GM23338 (cell line): ENCODE measurements at regions not wholly inside any gene's neighbourhood (a gene's known extent, or its start where the extent isn't known, plus 50 kb on each side); places are given as distances from the start of the nearest gene placed in this dataset.

Source experiments
- ATAC-seq: fragments of 200-7000 bp; cut with Tn5 transposase; 3 replicates; pipeline ENCODE4 v1.9.1; 2020
- DNase-seq: peaks from one replicate; pipeline ENCODE4 v3.0.0-alpha.2; 2015; ENCODE audit warnings: low spot score
- H2AFZ ChIP-seq: fragments of 200-600 bp; sonication (generic); 2 replicates; pipeline ENCODE4 v1.8.0; 2016; ENCODE audit warnings: antibody characterized with exemption, mild to moderate bottlenecking, moderate library complexity
- H3F3A ChIP-seq: fragments of 200-600 bp; sonication (generic); replicated peaks from 2 replicates; pipeline ENCODE4 v1.8.0; 2017; ENCODE audit warnings: antibody characterized with exemption, mixed run types, low read depth
- H3K27ac ChIP-seq: fragments of 200-600 bp; sonication (generic); 2 replicates; pipeline ENCODE4 v1.6.1; 2016; ENCODE audit warnings: low read depth
- H3K27me3 ChIP-seq: fragments of 200-600 bp; sonication (generic); 2 replicates; pipeline ENCODE4 v1.8.0; 2016; ENCODE audit warnings: mild to moderate bottlenecking, mixed run types, moderate library complexity; ENCODE audit not compliant: insufficient read depth
- H3K36me3 ChIP-seq: fragments of 200-600 bp; sonication (generic); 2 replicates; pipeline ENCODE4 v1.8.0; 2016; ENCODE audit warnings: mild to moderate bottlenecking; ENCODE audit not compliant: insufficient read depth
- H3K4me1 ChIP-seq: fragments of 200-600 bp; sonication (generic); 2 replicates; pipeline ENCODE4 v1.8.0; 2016; ENCODE audit warnings: mild to moderate bottlenecking, moderate library complexity; ENCODE audit not compliant: insufficient read depth
- H3K4me2 ChIP-seq: fragments of 200-600 bp; sonication (generic); 2 replicates; pipeline ENCODE4 v1.7.1; 2017; ENCODE audit warnings: mixed run types
- H3K4me3 ChIP-seq: fragments of 200-600 bp; sonication (generic); 2 replicates; pipeline ENCODE4 v1.6.1; 2016; ENCODE audit warnings: mixed run types
- H3K79me2 ChIP-seq: fragments of 200-600 bp; sonication (generic); replicated peaks from 2 replicates; pipeline ENCODE4 v1.8.0; 2017; ENCODE audit warnings: mild to moderate bottlenecking; ENCODE audit not compliant: insufficient read depth
- H3K9me2 ChIP-seq: fragments of 200-600 bp; sonication (generic); 2 replicates; pipeline ENCODE4 v1.8.0; 2017; ENCODE audit not compliant: insufficient read depth
- H4K20me1 ChIP-seq: fragments of 200-600 bp; sonication (generic); replicated peaks from 2 replicates; pipeline ENCODE4 v1.8.0; 2017; ENCODE audit warnings: mild to moderate bottlenecking; ENCODE audit not compliant: insufficient read depth
- H3K27ac Mint-ChIP-seq: 2 replicates; pipeline ENCODE4 v1.8.0; 2020; ENCODE audit warnings: inconsistent platforms, mild to moderate bottlenecking, moderate library complexity, mixed read lengths
- H3K27me3 Mint-ChIP-seq: 3 replicates; pipeline ENCODE4 v1.8.0; 2022; ENCODE audit warnings: low read depth, mild to moderate bottlenecking, moderate library complexity, mixed read lengths, inconsistent platforms; ENCODE audit not compliant: insufficient read depth, poor library complexity
- H3K36me3 Mint-ChIP-seq: 3 replicates; pipeline ENCODE4 v1.8.0; 2021; ENCODE audit warnings: low read depth, mild to moderate bottlenecking, inconsistent platforms, moderate library complexity, mixed read lengths
- H3K4me1 Mint-ChIP-seq: 3 replicates; pipeline ENCODE4 v1.8.0; 2020; ENCODE audit warnings: mild to moderate bottlenecking, inconsistent platforms, mixed read lengths
- H3K4me3 Mint-ChIP-seq: 3 replicates; pipeline ENCODE4 v1.8.0; 2021; ENCODE audit warnings: moderate library complexity, mild to moderate bottlenecking, inconsistent platforms, mixed read lengths
- H3K9me3 Mint-ChIP-seq: 3 replicates; pipeline ENCODE4 v1.8.0; 2020; ENCODE audit warnings: moderate library complexity, mild to moderate bottlenecking, inconsistent platforms, mixed read lengths
- CREB1 ChIP-seq: fragments of 250-450 bp; sonication (Bioruptor Pico); IDR thresholded peaks from 2 replicates; pipeline ENCODE4 v1.5.0; 2020; ENCODE audit warnings: low read depth, mild to moderate bottlenecking, moderate library complexity
- EZH2 ChIP-seq: fragments of 200-600 bp; sonication (generic); IDR thresholded peaks from one replicate; pipeline ENCODE4 v1.8.0; 2017; ENCODE audit warnings: antibody characterized with exemption, mild to moderate bottlenecking, low read depth; ENCODE audit not compliant: unreplicated experiment
- EZH2phosphoT487 ChIP-seq: fragments of 200-600 bp; sonication (generic); IDR thresholded peaks from one replicate; pipeline ENCODE4 v1.8.1; 2018; ENCODE audit warnings: antibody characterized with exemption; ENCODE audit not compliant: unreplicated experiment
- JUNB ChIP-seq: IDR thresholded peaks from one replicate; pipeline ENCODE4 v1.6.1; 2016; ENCODE audit warnings: antibody characterized with exemption; ENCODE audit not compliant: unreplicated experiment
- NANOG ChIP-seq: IDR thresholded peaks from 2 replicates; pipeline ENCODE4 v1.6.1; 2016; ENCODE audit warnings: antibody characterized with exemption, borderline replicate concordance
- POLR2AphosphoS5 ChIP-seq: IDR thresholded peaks from 2 replicates; pipeline ENCODE4 v1.6.1; 2016; ENCODE audit warnings: antibody characterized with exemption, low read depth
- STAT1 ChIP-seq: IDR thresholded peaks from one replicate; pipeline ENCODE4 v1.6.1; 2016; ENCODE audit warnings: antibody characterized with exemption; ENCODE audit not compliant: unreplicated experiment
- ZNF331 ChIP-seq: fragments of 250-450 bp; sonication (Bioruptor Pico); IDR thresholded peaks from 2 replicates; pipeline ENCODE4 v1.5.0; 2020; ENCODE audit warnings: low read depth, mild to moderate bottlenecking, moderate library complexity
- TF ChIP-seq, protein P1 (sequence below): fragments of 250-450 bp; sonication (Bioruptor Pico); IDR thresholded peaks from 2 replicates; pipeline ENCODE4 v1.5.0; 2020; ENCODE audit warnings: mild to moderate bottlenecking, moderate library complexity
- TF ChIP-seq, protein P2 (sequence below): IDR thresholded peaks from 2 replicates; pipeline ENCODE4 v1.6.1; 2016; ENCODE audit warnings: antibody characterized with exemption
- TF ChIP-seq, protein P3 (sequence below), 2 experiments: fragments of 200-600 bp in 1 of 2; sonication (generic) in 1 of 2; conservative IDR thresholded peaks; 2 replicates each; pipeline versions ENCODE4 v1.5.1 to v1.6.1; 2016 to 2017; ENCODE audit warnings: antibody characterized with exemption in 2 of 2, low read depth in 2 of 2, mild to moderate bottlenecking in 2 of 2, moderate library complexity in 1 of 2
- TF ChIP-seq, protein P4 (sequence below): IDR thresholded peaks from one replicate; pipeline ENCODE4 v1.6.1; 2018; ENCODE audit warnings: antibody characterized with exemption; ENCODE audit not compliant: unreplicated experiment

DNA sequence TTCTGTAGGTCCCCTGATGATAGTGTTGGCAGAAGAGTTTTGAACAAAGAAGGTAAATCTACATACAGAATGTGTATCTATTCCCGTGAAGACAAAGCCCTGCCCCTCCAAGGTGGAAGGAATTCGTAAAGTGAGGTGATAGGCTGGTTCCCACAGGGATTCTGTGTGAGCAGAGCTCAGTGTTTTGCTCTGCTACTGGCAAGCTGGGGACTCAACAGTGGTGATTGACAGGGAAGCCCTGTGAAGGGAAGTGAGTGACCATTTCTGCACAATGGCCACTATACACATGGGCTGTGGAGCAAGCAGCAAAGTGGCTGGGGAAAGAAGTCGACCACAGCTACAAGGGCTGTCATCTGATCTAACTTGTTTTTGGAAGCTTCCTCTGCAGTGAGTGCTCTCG, 90.0 kb upstream of the LRRN2 start (continued):
- TF ChIP-seq, protein P1, sequence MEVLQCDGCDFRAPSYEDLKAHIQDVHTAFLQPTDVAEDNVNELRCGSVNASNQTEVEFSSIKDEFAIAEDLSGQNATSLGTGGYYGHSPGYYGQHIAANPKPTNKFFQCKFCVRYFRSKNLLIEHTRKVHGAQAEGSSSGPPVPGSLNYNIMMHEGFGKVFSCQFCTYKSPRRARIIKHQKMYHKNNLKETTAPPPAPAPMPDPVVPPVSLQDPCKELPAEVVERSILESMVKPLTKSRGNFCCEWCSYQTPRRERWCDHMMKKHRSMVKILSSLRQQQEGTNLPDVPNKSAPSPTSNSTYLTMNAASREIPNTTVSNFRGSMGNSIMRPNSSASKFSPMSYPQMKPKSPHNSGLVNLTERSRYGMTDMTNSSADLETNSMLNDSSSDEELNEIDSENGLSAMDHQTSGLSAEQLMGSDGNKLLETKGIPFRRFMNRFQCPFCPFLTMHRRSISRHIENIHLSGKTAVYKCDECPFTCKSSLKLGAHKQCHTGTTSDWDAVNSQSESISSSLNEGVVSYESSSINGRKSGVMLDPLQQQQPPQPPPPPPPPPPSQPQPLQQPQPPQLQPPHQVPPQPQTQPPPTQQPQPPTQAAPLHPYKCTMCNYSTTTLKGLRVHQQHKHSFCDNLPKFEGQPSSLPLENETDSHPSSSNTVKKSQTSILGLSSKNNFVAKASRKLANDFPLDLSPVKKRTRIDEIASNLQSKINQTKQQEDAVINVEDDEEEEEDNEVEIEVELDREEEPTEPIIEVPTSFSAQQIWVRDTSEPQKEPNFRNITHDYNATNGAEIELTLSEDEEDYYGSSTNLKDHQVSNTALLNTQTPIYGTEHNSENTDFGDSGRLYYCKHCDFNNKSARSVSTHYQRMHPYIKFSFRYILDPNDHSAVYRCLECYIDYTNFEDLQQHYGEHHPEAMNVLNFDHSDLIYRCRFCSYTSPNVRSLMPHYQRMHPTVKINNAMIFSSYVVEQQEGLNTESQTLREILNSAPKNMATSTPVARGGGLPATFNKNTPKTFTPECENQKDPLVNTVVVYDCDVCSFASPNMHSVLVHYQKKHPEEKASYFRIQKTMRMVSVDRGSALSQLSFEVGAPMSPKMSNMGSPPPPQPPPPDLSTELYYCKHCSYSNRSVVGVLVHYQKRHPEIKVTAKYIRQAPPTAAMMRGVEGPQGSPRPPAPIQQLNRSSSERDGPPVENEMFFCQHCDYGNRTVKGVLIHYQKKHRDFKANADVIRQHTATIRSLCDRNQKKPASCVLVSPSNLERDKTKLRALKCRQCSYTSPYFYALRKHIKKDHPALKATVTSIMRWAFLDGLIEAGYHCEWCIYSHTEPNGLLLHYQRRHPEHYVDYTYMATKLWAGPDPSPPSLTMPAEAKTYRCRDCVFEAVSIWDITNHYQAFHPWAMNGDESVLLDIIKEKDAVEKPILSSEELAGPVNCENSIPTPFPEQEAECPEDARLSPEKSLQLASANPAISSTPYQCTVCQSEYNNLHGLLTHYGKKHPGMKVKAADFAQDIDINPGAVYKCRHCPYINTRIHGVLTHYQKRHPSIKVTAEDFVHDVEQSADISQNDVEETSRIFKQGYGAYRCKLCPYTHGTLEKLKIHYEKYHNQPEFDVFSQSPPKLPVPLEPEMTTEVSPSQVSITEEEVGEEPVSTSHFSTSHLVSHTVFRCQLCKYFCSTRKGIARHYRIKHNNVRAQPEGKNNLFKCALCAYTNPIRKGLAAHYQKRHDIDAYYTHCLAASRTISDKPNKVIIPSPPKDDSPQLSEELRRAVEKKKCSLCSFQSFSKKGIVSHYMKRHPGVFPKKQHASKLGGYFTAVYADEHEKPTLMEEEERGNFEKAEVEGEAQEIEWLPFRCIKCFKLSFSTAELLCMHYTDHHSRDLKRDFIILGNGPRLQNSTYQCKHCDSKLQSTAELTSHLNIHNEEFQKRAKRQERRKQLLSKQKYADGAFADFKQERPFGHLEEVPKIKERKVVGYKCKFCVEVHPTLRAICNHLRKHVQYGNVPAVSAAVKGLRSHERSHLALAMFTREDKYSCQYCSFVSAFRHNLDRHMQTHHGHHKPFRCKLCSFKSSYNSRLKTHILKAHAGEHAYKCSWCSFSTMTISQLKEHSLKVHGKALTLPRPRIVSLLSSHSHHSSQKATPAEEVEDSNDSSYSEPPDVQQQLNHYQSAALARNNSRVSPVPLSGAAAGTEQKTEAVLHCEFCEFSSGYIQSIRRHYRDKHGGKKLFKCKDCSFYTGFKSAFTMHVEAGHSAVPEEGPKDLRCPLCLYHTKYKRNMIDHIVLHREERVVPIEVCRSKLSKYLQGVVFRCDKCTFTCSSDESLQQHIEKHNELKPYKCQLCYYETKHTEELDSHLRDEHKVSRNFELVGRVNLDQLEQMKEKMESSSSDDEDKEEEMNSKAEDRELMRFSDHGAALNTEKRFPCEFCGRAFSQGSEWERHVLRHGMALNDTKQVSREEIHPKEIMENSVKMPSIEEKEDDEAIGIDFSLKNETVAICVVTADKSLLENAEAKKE (CRISPR knock-in tag), result no peak
- no peak for TF ChIP-seq CREB1 (CRISPR knock-in tag)

DNA sequence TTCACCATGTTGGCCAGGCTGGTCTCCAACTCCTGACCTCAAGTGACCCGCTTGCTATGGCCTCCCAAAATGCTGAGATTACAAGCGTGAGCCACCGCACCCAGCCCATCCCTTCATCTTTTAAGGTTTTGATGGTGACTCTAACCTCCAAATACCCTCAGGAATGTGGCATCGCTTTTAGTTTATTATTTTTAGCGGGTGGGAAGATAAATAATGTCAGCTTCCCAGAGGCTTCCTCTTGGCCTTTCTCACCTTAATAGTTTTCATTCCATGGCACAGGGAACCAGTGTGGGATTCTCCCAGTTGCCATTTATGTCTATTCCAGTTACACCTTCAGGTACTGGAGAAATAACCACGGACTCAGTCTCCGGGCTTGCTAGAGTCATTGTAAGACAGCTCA, 92.1 kb upstream of the LRRN2 start:
- H3K36me3 ChIP-seq, result no peaks in the 10 kb centered on the region
- no peaks in the 10 kb centered on the region for H3K27me3 ChIP-seq
- H3K4me3 ChIP-seq, result no peak overlapping the region
- no peak overlapping the region for H3K27ac Mint-ChIP-seq
- H2AFZ ChIP-seq, result no peak overlapping the region
- no peaks in the 10 kb centered on the region for H3K79me2 ChIP-seq
- H4K20me1 ChIP-seq, result no peaks in the 10 kb centered on the region
- H3K27me3 Mint-ChIP-seq, result no peaks in the 10 kb centered on the region
- DNase-seq, result no peak
- no peak overlapping the region for H3K27ac ChIP-seq
- ATAC-seq, result no peak
- peaks cover 10% of the 10 kb centered on the region; the same call in 1 of the 2 replicates for H3K9me2 ChIP-seq
- no peaks in the 10 kb centered on the region for H3K4me1 Mint-ChIP-seq
- no peaks in the 10 kb centered on the region for H3K9me3 Mint-ChIP-seq
- H3K4me1 ChIP-seq, result no peaks in the 10 kb centered on the region
- no peak overlapping the region for H3K4me3 Mint-ChIP-seq
- no peaks in the 10 kb centered on the region for H3K36me3 Mint-ChIP-seq
- H3K4me2 ChIP-seq, result no peak overlapping the region
- no peaks in the 10 kb centered on the region for H3F3A ChIP-seq
- TF ChIP-seq POLR2AphosphoS5 (no peak), CREB1 (CRISPR knock-in tag) (no peak), JUNB (no peak), EZH2 (no peak), STAT1 (no peak), NANOG (no peak), ZNF331 (no peak), EZH2phosphoT487 (no peak)
- TF ChIP-seq, protein P2, sequence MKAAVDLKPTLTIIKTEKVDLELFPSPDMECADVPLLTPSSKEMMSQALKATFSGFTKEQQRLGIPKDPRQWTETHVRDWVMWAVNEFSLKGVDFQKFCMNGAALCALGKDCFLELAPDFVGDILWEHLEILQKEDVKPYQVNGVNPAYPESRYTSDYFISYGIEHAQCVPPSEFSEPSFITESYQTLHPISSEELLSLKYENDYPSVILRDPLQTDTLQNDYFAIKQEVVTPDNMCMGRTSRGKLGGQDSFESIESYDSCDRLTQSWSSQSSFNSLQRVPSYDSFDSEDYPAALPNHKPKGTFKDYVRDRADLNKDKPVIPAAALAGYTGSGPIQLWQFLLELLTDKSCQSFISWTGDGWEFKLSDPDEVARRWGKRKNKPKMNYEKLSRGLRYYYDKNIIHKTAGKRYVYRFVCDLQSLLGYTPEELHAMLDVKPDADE, result no peak
- TF ChIP-seq, protein P3, sequence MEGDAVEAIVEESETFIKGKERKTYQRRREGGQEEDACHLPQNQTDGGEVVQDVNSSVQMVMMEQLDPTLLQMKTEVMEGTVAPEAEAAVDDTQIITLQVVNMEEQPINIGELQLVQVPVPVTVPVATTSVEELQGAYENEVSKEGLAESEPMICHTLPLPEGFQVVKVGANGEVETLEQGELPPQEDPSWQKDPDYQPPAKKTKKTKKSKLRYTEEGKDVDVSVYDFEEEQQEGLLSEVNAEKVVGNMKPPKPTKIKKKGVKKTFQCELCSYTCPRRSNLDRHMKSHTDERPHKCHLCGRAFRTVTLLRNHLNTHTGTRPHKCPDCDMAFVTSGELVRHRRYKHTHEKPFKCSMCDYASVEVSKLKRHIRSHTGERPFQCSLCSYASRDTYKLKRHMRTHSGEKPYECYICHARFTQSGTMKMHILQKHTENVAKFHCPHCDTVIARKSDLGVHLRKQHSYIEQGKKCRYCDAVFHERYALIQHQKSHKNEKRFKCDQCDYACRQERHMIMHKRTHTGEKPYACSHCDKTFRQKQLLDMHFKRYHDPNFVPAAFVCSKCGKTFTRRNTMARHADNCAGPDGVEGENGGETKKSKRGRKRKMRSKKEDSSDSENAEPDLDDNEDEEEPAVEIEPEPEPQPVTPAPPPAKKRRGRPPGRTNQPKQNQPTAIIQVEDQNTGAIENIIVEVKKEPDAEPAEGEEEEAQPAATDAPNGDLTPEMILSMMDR (conservative IDR thresholded peaks at IDR 0.05; ENCODE audit: low read depth in 2 of 2), result no peak
- TF ChIP-seq, protein P4, sequence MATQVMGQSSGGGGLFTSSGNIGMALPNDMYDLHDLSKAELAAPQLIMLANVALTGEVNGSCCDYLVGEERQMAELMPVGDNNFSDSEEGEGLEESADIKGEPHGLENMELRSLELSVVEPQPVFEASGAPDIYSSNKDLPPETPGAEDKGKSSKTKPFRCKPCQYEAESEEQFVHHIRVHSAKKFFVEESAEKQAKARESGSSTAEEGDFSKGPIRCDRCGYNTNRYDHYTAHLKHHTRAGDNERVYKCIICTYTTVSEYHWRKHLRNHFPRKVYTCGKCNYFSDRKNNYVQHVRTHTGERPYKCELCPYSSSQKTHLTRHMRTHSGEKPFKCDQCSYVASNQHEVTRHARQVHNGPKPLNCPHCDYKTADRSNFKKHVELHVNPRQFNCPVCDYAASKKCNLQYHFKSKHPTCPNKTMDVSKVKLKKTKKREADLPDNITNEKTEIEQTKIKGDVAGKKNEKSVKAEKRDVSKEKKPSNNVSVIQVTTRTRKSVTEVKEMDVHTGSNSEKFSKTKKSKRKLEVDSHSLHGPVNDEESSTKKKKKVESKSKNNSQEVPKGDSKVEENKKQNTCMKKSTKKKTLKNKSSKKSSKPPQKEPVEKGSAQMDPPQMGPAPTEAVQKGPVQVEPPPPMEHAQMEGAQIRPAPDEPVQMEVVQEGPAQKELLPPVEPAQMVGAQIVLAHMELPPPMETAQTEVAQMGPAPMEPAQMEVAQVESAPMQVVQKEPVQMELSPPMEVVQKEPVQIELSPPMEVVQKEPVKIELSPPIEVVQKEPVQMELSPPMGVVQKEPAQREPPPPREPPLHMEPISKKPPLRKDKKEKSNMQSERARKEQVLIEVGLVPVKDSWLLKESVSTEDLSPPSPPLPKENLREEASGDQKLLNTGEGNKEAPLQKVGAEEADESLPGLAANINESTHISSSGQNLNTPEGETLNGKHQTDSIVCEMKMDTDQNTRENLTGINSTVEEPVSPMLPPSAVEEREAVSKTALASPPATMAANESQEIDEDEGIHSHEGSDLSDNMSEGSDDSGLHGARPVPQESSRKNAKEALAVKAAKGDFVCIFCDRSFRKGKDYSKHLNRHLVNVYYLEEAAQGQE, result no peak
